MM.1S (cell line): ENCODE measurements at regions not wholly inside any gene's neighbourhood (a gene's known extent, or its start where the extent isn't known, plus 50 kb on each side); places are given as distances from the start of the nearest gene placed in this dataset.

Source experiments
- EZH2phosphoT487 ChIP-seq: fragments of 300-600 bp; sonication (generic); IDR thresholded peaks from 2 replicates; pipeline ENCODE4 v1.6.1; 2018; ENCODE audit warnings: antibody characterized with exemption, low read length
- TF ChIP-seq, protein P1 (sequence below): fragments of 300-600 bp; sonication (generic); IDR thresholded peaks from 2 replicates; pipeline ENCODE4 v1.5.1; 2016; ENCODE audit warnings: antibody characterized with exemption, low read length, mixed read lengths

DNA sequence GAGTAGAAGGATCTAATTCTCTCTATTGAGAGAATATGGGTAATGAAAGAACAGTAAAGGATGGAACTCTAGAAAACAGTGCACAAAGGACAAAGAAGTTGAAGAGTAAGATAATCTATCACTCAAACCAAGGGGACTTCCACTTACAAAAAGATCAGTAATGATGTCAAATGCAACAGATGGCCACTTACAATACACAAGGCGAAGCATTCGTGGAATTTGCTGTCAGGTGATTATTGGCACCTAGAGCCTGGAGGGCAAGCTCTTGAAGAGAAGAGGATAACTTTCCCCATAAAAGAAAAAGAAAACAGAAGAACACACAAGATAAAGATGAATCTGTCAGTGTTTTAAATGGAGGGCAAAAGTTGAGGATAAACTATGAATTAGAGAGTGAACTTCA is 256.0 kb upstream of the TCF21 start:
- no peak for TF ChIP-seq EZH2phosphoT487
- TF ChIP-seq, protein P1, sequence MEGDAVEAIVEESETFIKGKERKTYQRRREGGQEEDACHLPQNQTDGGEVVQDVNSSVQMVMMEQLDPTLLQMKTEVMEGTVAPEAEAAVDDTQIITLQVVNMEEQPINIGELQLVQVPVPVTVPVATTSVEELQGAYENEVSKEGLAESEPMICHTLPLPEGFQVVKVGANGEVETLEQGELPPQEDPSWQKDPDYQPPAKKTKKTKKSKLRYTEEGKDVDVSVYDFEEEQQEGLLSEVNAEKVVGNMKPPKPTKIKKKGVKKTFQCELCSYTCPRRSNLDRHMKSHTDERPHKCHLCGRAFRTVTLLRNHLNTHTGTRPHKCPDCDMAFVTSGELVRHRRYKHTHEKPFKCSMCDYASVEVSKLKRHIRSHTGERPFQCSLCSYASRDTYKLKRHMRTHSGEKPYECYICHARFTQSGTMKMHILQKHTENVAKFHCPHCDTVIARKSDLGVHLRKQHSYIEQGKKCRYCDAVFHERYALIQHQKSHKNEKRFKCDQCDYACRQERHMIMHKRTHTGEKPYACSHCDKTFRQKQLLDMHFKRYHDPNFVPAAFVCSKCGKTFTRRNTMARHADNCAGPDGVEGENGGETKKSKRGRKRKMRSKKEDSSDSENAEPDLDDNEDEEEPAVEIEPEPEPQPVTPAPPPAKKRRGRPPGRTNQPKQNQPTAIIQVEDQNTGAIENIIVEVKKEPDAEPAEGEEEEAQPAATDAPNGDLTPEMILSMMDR, result no peak
